ENCODE measurements at regions not wholly inside any gene's neighbourhood (a gene's known extent, or its start where the extent isn't known, plus 50 kb on each side); places are given as distances from the start of the nearest gene placed in this dataset.
A peak's percentile ranks its signal among the peaks of the same experiment; 100 is the strongest.

- Histone ChIP-seq H3K4me2 (ENCODE audit: low read length) (peak overlapping the region; percentile 83), H4K20me1 (ENCODE audit: low read length) (no peaks in the 10 kb centered on the region), H3K9me3 (ENCODE audit: low read length) (no peaks in the 10 kb centered on the region), H3K9me2 (replicated peaks; ENCODE audit: low read length) (no peaks in the 10 kb centered on the region), H3K4me3 (ENCODE audit: low read length) (peak overlapping the region; percentile 42), H3K36me3 (ENCODE audit: low read depth, low read length) (no peaks in the 10 kb centered on the region), H3K9ac (ENCODE audit: low read length) (peak overlapping the region; percentile 68), H3F3A (ENCODE audit: low read length, unreplicated experiment) (peaks cover 5% of the 10 kb centered on the region), H3K27ac (ENCODE audit: low read length) (peak overlapping the region; percentile 97), H2AFZ (ENCODE audit: low read length) (peak overlapping the region; percentile 72), H3K27me3 (ENCODE audit: low read length) (no peaks in the 10 kb centered on the region), H3K79me2 (ENCODE audit: low read length) (no peaks in the 10 kb centered on the region), H3K4me1 (ENCODE audit: insufficient read depth, low read length) (peaks cover 36% of the 10 kb centered on the region)
- TF ChIP-seq, protein P1, sequence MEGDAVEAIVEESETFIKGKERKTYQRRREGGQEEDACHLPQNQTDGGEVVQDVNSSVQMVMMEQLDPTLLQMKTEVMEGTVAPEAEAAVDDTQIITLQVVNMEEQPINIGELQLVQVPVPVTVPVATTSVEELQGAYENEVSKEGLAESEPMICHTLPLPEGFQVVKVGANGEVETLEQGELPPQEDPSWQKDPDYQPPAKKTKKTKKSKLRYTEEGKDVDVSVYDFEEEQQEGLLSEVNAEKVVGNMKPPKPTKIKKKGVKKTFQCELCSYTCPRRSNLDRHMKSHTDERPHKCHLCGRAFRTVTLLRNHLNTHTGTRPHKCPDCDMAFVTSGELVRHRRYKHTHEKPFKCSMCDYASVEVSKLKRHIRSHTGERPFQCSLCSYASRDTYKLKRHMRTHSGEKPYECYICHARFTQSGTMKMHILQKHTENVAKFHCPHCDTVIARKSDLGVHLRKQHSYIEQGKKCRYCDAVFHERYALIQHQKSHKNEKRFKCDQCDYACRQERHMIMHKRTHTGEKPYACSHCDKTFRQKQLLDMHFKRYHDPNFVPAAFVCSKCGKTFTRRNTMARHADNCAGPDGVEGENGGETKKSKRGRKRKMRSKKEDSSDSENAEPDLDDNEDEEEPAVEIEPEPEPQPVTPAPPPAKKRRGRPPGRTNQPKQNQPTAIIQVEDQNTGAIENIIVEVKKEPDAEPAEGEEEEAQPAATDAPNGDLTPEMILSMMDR (conservative IDR thresholded peaks at IDR 0.05; ENCODE audit: low read depth, low read length), result no peak
- TF ChIP-seq EZH2phosphoT487 (IDR thresholded peaks at IDR 0.05; ENCODE audit: borderline replicate concordance, low read length) (no peak), EZH2 (IDR thresholded peaks at IDR 0.05; ENCODE audit: low read length, unreplicated experiment) (no peak)
- no TSS peak for BruUV-seq (replicated peaks)
- intact Hi-C loops (cut with micrococcal nuclease), result loop anchor here (1.0 to 10.0 kb wide), 5 partner anchors 10 to 491 kb away; no protein-coding TSS in a partner anchor
- DNase-seq, result peak; percentile 100
- peak; percentile 93 for ATAC-seq
- CTCF ChIA-PET, result interaction anchor here (0.6 to 1.6 kb wide), 5 partner anchors 58 to 1045 kb away, joined by 3 to 8 read pairs (median 4); partner anchors contain the start of gene PMAIP1
- POLR2A ChIA-PET (ENCODE audit: unreplicated experiment), result interaction anchor here (0.6 kb wide), 2 partner anchors 34 to 47 kb away, joined by 3 to 4 read pairs; no protein-coding TSS in a partner anchor
Observed at GRCh38 chr18:60053747-60054304, 154.0 kb downstream of the PMAIP1 start.

DNA sequence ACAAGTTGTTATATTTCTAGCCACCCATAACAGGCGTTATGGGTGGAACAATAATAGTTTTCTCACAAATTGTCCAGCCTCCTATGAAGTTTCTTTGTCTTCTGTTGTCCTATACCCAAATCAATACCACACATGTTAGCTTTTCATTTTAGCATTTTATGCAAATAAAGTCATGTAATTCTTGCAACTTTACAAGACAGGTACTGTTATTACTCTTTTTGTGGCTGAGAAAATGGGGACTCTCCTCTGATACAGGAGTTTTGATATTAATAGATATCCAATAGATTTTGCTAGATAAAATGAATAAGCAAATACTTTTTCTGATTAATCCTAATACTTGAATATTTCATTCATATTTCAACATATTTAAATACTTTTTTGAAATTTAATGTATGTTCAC, 151.0 kb downstream of the PMAIP1 start:
- Histone ChIP-seq H2AFZ (ENCODE audit: low read length) (no peak overlapping the region), H3K27ac (ENCODE audit: low read length) (no peak overlapping the region), H3K27me3 (ENCODE audit: low read length) (no peaks in the 10 kb centered on the region), H3K9me2 (replicated peaks; ENCODE audit: low read length) (no peaks in the 10 kb centered on the region), H3K36me3 (ENCODE audit: low read depth, low read length) (no peaks in the 10 kb centered on the region), H3K9me3 (ENCODE audit: low read length) (no peaks in the 10 kb centered on the region), H3K4me3 (ENCODE audit: low read length) (no peak overlapping the region), H3F3A (ENCODE audit: low read length, unreplicated experiment) (peaks cover 5% of the 10 kb centered on the region), H4K20me1 (ENCODE audit: low read length) (no peaks in the 10 kb centered on the region), H3K4me2 (ENCODE audit: low read length) (peak overlapping the region; percentile 21; the same call in 1 of the 2 replicates), H3K9ac (ENCODE audit: low read length) (no peak overlapping the region), H3K79me2 (ENCODE audit: low read length) (no peaks in the 10 kb centered on the region), H3K4me1 (ENCODE audit: insufficient read depth, low read length) (peaks cover 42% of the 10 kb centered on the region)
- DNase-seq (no peak), ATAC-seq (no peak)
- intact Hi-C loops (cut with micrococcal nuclease), result loop anchor here (5.0 to 10.0 kb wide), 3 partner anchors 54 to 494 kb away; no protein-coding TSS in a partner anchor
- TF ChIP-seq, protein P1 (conservative IDR thresholded peaks at IDR 0.05; ENCODE audit: low read depth, low read length), result no peak
- TF ChIP-seq EZH2phosphoT487 (IDR thresholded peaks at IDR 0.05; ENCODE audit: borderline replicate concordance, low read length) (no peak), EZH2 (IDR thresholded peaks at IDR 0.05; ENCODE audit: low read length, unreplicated experiment) (no peak)
- CTCF ChIA-PET, result interaction anchor here (0.6 kb wide), 1 partner anchor 508 kb away, joined by 4 read pairs; no protein-coding TSS in a partner anchor
- POLR2A ChIA-PET (ENCODE audit: unreplicated experiment), result no interaction called here
- no TSS peak for BruUV-seq (replicated peaks)

DNA sequence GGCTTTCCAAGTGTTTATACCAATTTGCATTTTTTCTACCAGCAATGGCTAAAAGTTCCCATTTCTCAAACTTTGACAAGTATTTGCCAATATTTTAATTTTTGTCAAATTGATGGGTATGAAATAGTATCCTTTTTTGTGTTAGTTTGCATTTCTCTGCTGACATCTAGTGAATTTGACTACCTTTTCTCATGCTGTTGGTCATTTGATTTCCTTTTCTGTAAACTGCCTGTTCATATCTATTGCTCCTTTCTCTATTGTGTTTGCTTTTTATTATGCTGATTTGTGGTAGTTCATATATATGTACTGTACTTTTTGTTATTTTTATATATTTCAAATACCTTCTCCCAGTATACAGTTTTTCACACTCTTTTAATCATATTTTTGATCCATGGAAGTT, 149.4 kb downstream of the PMAIP1 start:
- ChIA-PET CTCF (no interaction called here), POLR2A (ENCODE audit: unreplicated experiment) (no interaction called here)
- Histone ChIP-seq H3K4me2 (ENCODE audit: low read length) (no peak overlapping the region), H3K9me3 (ENCODE audit: low read length) (no peaks in the 10 kb centered on the region), H3F3A (ENCODE audit: low read length, unreplicated experiment) (peaks cover 3% of the 10 kb centered on the region), H3K27ac (ENCODE audit: low read length) (no peak overlapping the region), H3K36me3 (ENCODE audit: low read depth, low read length) (no peaks in the 10 kb centered on the region), H4K20me1 (ENCODE audit: low read length) (no peaks in the 10 kb centered on the region), H3K4me3 (ENCODE audit: low read length) (no peak overlapping the region), H3K79me2 (ENCODE audit: low read length) (no peaks in the 10 kb centered on the region), H3K9ac (ENCODE audit: low read length) (no peak overlapping the region), H3K27me3 (ENCODE audit: low read length) (no peaks in the 10 kb centered on the region), H3K4me1 (ENCODE audit: insufficient read depth, low read length) (peaks cover 50% of the 10 kb centered on the region), H2AFZ (ENCODE audit: low read length) (no peak overlapping the region), H3K9me2 (replicated peaks; ENCODE audit: low read length) (no peaks in the 10 kb centered on the region)
- DNase-seq (no peak), ATAC-seq (no peak)
- intact Hi-C loops (cut with micrococcal nuclease), result no loop called here
- TF ChIP-seq, protein P1 (conservative IDR thresholded peaks at IDR 0.05; ENCODE audit: low read depth, low read length), result no peak
- TF ChIP-seq EZH2phosphoT487 (IDR thresholded peaks at IDR 0.05; ENCODE audit: borderline replicate concordance, low read length) (no peak), EZH2 (IDR thresholded peaks at IDR 0.05; ENCODE audit: low read length, unreplicated experiment) (no peak)
- BruUV-seq (replicated peaks), result no TSS peak
